ENCODE measurements at regions not wholly inside any gene's neighbourhood (a gene's known extent, or its start where the extent isn't known, plus 50 kb on each side); places are given as distances from the start of the nearest gene placed in this dataset.

- WGBS, 2 experiments (ENCODE audit: insufficient coverage in 1 of 2, insufficient read length in 1 of 2), result 88% methylated on average over 1 of the region's 1 CpG; no CpG with 5 or more reads in 1 of the 2 experiments
- H3K36me3 Mint-ChIP-seq (ENCODE audit: low read depth), result peaks cover 6% of the 10 kb centered on the region
- H3K27me3 Mint-ChIP-seq (ENCODE audit: insufficient read depth), result no peaks in the 10 kb centered on the region
- no peak overlapping the region for H3K27ac ChIP-seq (ENCODE audit: low read depth, low read length)
- TF ChIP-seq CTCF (conservative IDR thresholded peaks at IDR 0.05), result no peak
- H3K27me3 ChIP-seq (ENCODE audit: control insufficient read depth, insufficient read depth, low read length, poor library complexity, severe bottlenecking), result no peaks in the 10 kb centered on the region
- no peaks in the 10 kb centered on the region for H3K36me3 ChIP-seq (ENCODE audit: control insufficient read depth, insufficient read depth, low read length)
- H3K9me3 Mint-ChIP-seq, result peaks cover 7% of the 10 kb centered on the region
- no peaks in the 10 kb centered on the region for H3K4me1 ChIP-seq (ENCODE audit: control insufficient read depth, insufficient read depth, low read length)
- no peak overlapping the region for H3K9ac ChIP-seq (ENCODE audit: extremely low read depth, low read length, poor library complexity, severe bottlenecking)
- peaks cover 5% of the 10 kb centered on the region for H3K9me3 ChIP-seq (ENCODE audit: control insufficient read depth, low read length)
- H3K27ac Mint-ChIP-seq, result no peak overlapping the region
- H3K4me3 ChIP-seq (ENCODE audit: low read length), result no peak overlapping the region
- H3K4me3 Mint-ChIP-seq, result no peak overlapping the region
- peaks cover 10% of the 10 kb centered on the region for H3K4me1 Mint-ChIP-seq
- no peak for DNase-seq
Observed at GRCh38 chr11:80911666-80912065, 1470.8 kb upstream of the TENM4 start.

GRCh38 chr11:80900265-80900664, 1459.4 kb upstream of the TENM4 start:
- H3K9ac ChIP-seq (ENCODE audit: extremely low read depth, low read length, poor library complexity, severe bottlenecking), result no peak overlapping the region
- no peak for TF ChIP-seq CTCF (conservative IDR thresholded peaks at IDR 0.05)
- WGBS, 2 experiments (ENCODE audit: insufficient coverage in 1 of 2, insufficient read length in 1 of 2), result 93 to 100% methylated on average over 2 of the region's 2 CpGs
- Mint-ChIP-seq H3K27ac (no peak overlapping the region), H3K9me3 (peaks cover 30% of the 10 kb centered on the region), H3K36me3 (ENCODE audit: low read depth) (peaks cover 9% of the 10 kb centered on the region), H3K27me3 (ENCODE audit: insufficient read depth) (no peaks in the 10 kb centered on the region), H3K4me1 (peaks cover 15% of the 10 kb centered on the region), H3K4me3 (no peak overlapping the region)
- H3K36me3 ChIP-seq (ENCODE audit: control insufficient read depth, insufficient read depth, low read length), result no peaks in the 10 kb centered on the region
- H3K27ac ChIP-seq (ENCODE audit: low read depth, low read length), result no peak overlapping the region
- no peaks in the 10 kb centered on the region for H3K4me1 ChIP-seq (ENCODE audit: control insufficient read depth, insufficient read depth, low read length)
- H3K9me3 ChIP-seq (ENCODE audit: control insufficient read depth, low read length), result peaks cover 12% of the 10 kb centered on the region
- H3K27me3 ChIP-seq (ENCODE audit: control insufficient read depth, insufficient read depth, low read length, poor library complexity, severe bottlenecking), result no peaks in the 10 kb centered on the region
- no peak for DNase-seq
- no peak overlapping the region for H3K4me3 ChIP-seq (ENCODE audit: low read length)

- no peaks in the 10 kb centered on the region for H3K27me3 Mint-ChIP-seq (ENCODE audit: insufficient read depth)
- TF ChIP-seq CTCF (conservative IDR thresholded peaks at IDR 0.05), result no peak
- 83 to 84% methylated on average over 1 of the region's 1 CpG for WGBS, 2 experiments (ENCODE audit: insufficient coverage in 1 of 2, insufficient read length in 1 of 2)
Observed at GRCh38 chr11:80899381-80899780, 1458.6 kb upstream of the TENM4 start.

More at GRCh38 chr11:80899381-80899780, 1458.6 kb upstream of the TENM4 start:
- Histone ChIP-seq H3K36me3 (ENCODE audit: control insufficient read depth, insufficient read depth, low read length) (no peaks in the 10 kb centered on the region), H3K4me1 (ENCODE audit: control insufficient read depth, insufficient read depth, low read length) (no peaks in the 10 kb centered on the region), H3K4me3 (ENCODE audit: low read length) (no peak overlapping the region), H3K9ac (ENCODE audit: extremely low read depth, low read length, poor library complexity, severe bottlenecking) (no peak overlapping the region), H3K27me3 (ENCODE audit: control insufficient read depth, insufficient read depth, low read length, poor library complexity, severe bottlenecking) (no peaks in the 10 kb centered on the region), H3K27ac (ENCODE audit: low read depth, low read length) (no peak overlapping the region), H3K9me3 (ENCODE audit: control insufficient read depth, low read length) (peaks cover 10% of the 10 kb centered on the region)
- H3K36me3 Mint-ChIP-seq (ENCODE audit: low read depth), result peaks cover 9% of the 10 kb centered on the region
- no peak overlapping the region for H3K27ac Mint-ChIP-seq
- no peak overlapping the region for H3K4me3 Mint-ChIP-seq
- H3K9me3 Mint-ChIP-seq, result peaks cover 24% of the 10 kb centered on the region
- H3K4me1 Mint-ChIP-seq, result peaks cover 8% of the 10 kb centered on the region
- no peak for DNase-seq

All from endodermal cell (in vitro differentiated cells).